GM18951 (cell line): ENCODE measurements at regions not wholly inside any gene's neighbourhood (a gene's known extent, or its start where the extent isn't known, plus 50 kb on each side); places are given as distances from the start of the nearest gene placed in this dataset.

Experiments
- POLR2A ChIP-seq: IDR thresholded peaks from 4 replicates; pipeline ENCODE4 v1.6.1; 2011; ENCODE audit warnings: mild to moderate bottlenecking; ENCODE audit not compliant: insufficient read length, insufficient read depth; ENCODE audit errors: extremely low read depth
- in situ Hi-C: fragments of 300-500 bp; cut with MboI; formaldehyde crosslinking; loops from one replicate; pipeline ENCODE4 v1.12.0; 2022; ENCODE audit warnings: low sequenced_read_pairs, mixed read lengths, inconsistent platforms; ENCODE audit not compliant: unreplicated experiment

GRCh38 chr1:114203595-114204128, 50.0 kb upstream of the SYT6 start:
- no peak for TF ChIP-seq POLR2A
- in situ Hi-C loops = no loop called here
